GM12878 (cell line): ENCODE measurements at regions not wholly inside any gene's neighbourhood (a gene's known extent, or its start where the extent isn't known, plus 50 kb on each side); places are given as distances from the start of the nearest gene placed in this dataset.

ENCODE experiments used
- ATAC-seq: fragments of 200-7000 bp; cut with Tn5 transposase; 3 replicates; pipeline ENCODE4 v1.9.1; 2020; ENCODE audit warnings: mild to moderate bottlenecking, moderate library complexity
- BruUV-seq: library from RNA; stranded (reverse); fragments of 400-500 nt; replicated peaks from 2 replicates; lab custom pipeline; 2021; lab: Mats Ljungman, UMichigan
- CTCF ChIA-PET: fragments of 300-600 bp; sonication (Branson Sonifier 250); formaldehyde crosslinking; extraction: SDS; loops from one replicate; lab custom pipeline; 2021; ENCODE audit warnings: inconsistent platforms; lab: Yijun Ruan, JAX
- POLR2A ChIA-PET: fragments of 350-600 bp; formaldehyde crosslinking; extraction: SDS; loops from one replicate; lab custom pipeline; 2021; ENCODE audit warnings: inconsistent platforms; lab: Charles Lee
- RAD21 ChIA-PET: fragments of 300-600 bp; sonication (Branson Sonifier 250); formaldehyde crosslinking; loops from one replicate; lab custom pipeline; 2023; ENCODE audit warnings: antibody characterized with exemption; ENCODE audit not compliant: unreplicated experiment; lab: Charles Lee
- SMC1A ChIA-PET: fragments of 300-600 bp; sonication (Branson Sonifier 250); formaldehyde crosslinking; loops from one replicate; lab custom pipeline; 2023; ENCODE audit not compliant: unreplicated experiment, uncharacterized antibody; lab: Charles Lee
- DNase-seq: peaks from one replicate; pipeline ENCODE4 v3.0.0-alpha.2; 2011; ENCODE audit warnings: low read depth, low spot score
- FAIRE-seq: peaks from 3 replicates; lab custom pipeline; 2011; peaks lifted over from hg19 to GRCh38; lab: Jason Lieb, UNC
- H2AFZ ChIP-seq: 2 replicates; pipeline ENCODE4 v1.6.0; 2011; ENCODE audit warnings: low read depth, low read length, control low read depth; ENCODE audit not compliant: control insufficient read depth
- H3K27ac ChIP-seq: 2 replicates; pipeline ENCODE4 v1.5.1; 2011; ENCODE audit warnings: control low read depth; ENCODE audit not compliant: control insufficient read depth, insufficient read depth
- H3K27me3 ChIP-seq, 2 experiments: replicated peaks in 1 of 2; 2 replicates each; pipeline versions ENCODE4 v1.6.0 to v1.6.1; 2011; ENCODE audit warnings: low read length in 1 of 2; ENCODE audit not compliant: control insufficient read depth in 2 of 2, insufficient read depth in 2 of 2
- H3K36me3 ChIP-seq, 2 experiments: 2 replicates each; pipeline ENCODE4 v1.5.1; 2011; ENCODE audit warnings: low read length in 1 of 2; ENCODE audit not compliant: control insufficient read depth in 2 of 2, insufficient read depth in 2 of 2
- H3K4me1 ChIP-seq: 2 replicates; pipeline ENCODE4 v1.6.1; 2011; ENCODE audit warnings: mild to moderate bottlenecking, low read length, moderate library complexity, mixed read lengths; ENCODE audit not compliant: control insufficient read depth, insufficient read depth
- H3K4me2 ChIP-seq: 2 replicates; pipeline ENCODE4 v1.6.0; 2011; ENCODE audit warnings: control low read depth; ENCODE audit not compliant: control insufficient read depth, insufficient read depth
- H3K4me3 ChIP-seq: fragments of 200-600 bp; sonication (generic); 2 replicates; pipeline ENCODE4 v1.5.1; 2016
- H3K79me2 ChIP-seq: 2 replicates; pipeline ENCODE4 v1.6.0; 2011; ENCODE audit warnings: low read length; ENCODE audit not compliant: control insufficient read depth, insufficient read depth
- H3K9ac ChIP-seq: 2 replicates; pipeline ENCODE4 v1.8.0; 2011; ENCODE audit warnings: low read length, control low read depth, mixed read lengths; ENCODE audit not compliant: control insufficient read depth, insufficient read depth
- H3K9me3 ChIP-seq: replicated peaks from 3 replicates; pipeline ENCODE4 v1.5.1; 2011; ENCODE audit warnings: mild to moderate bottlenecking, low read length; ENCODE audit not compliant: control insufficient read depth, insufficient read depth
- H4K20me1 ChIP-seq: 2 replicates; pipeline ENCODE4 v1.6.0; 2011; ENCODE audit not compliant: control insufficient read depth, insufficient read depth
- EGR1 ChIP-seq, 2 experiments: IDR thresholded peaks; 1 replicate in 1 of 2; 2 replicates in 1 of 2; pipeline ENCODE4 v1.6.1; 2011 to 2012; ENCODE audit warnings: low read depth in 2 of 2, low read length in 2 of 2, borderline replicate concordance in 1 of 2, mild to moderate bottlenecking in 1 of 2, moderate library complexity in 1 of 2
- IRF4 ChIP-seq: IDR thresholded peaks from 2 replicates; pipeline ENCODE4 v1.6.1; 2011; ENCODE audit warnings: low read depth, low read length
- KLF5 ChIP-seq: fragments of 450-650 bp; IDR thresholded peaks from 2 replicates; pipeline ENCODE4 v1.6.1; 2014; ENCODE audit warnings: mild to moderate bottlenecking; ENCODE audit not compliant: partially characterized antibody
- POLR2AphosphoS2 ChIP-seq: IDR thresholded peaks from 2 replicates; pipeline ENCODE4 v1.6.1; 2011; ENCODE audit warnings: low read depth, mild to moderate bottlenecking, low read length, improper control_type of control experiment, moderate library complexity
- WGBS: methylation state at CpG from one replicate; pipeline ENCODE4 v1.1.6; 2016; ENCODE audit warnings: low lambda C conversion rate; ENCODE audit not compliant: insufficient replicate concordance, insufficient coverage; ENCODE audit errors: missing lambda C conversion rate; 5-methylcytosine and 5-hydroxymethylcytosine counted together
- in situ Hi-C: fragments of 300-500 bp; cut with MboI; formaldehyde crosslinking; loops from 9 replicates; pipeline ENCODE4 v1.14.3; 2018; ENCODE audit warnings: mixed read lengths
- intact Hi-C: fragments of 100-400 bp; cut with micrococcal nuclease; formaldehyde crosslinking; loops from one replicate; pipeline ENCODE4 v1.14.2; 2022; ENCODE audit not compliant: unreplicated experiment

- ChIA-PET RAD21 (no interaction called here), CTCF (no interaction called here), SMC1A (no interaction called here), POLR2A (no interaction called here)
- Histone ChIP-seq H3K4me2 (no peak overlapping the region), H3K27ac (no peak overlapping the region), H4K20me1 (no peaks in the 10 kb centered on the region), H3K79me2 (no peaks in the 10 kb centered on the region), H3K4me3 (no peak overlapping the region), H3K9ac (no peak overlapping the region), H3K4me1 (no peaks in the 10 kb centered on the region), H3K9me3 (no peaks in the 10 kb centered on the region), H3K27me3 (no peaks in the 10 kb centered on the region), H3K36me3 (no peaks in the 10 kb centered on the region), H2AFZ (no peak overlapping the region)
- no peak for ATAC-seq
- no peak for FAIRE-seq
- DNase-seq = no peak
- in situ Hi-C loops (no loop called here), intact Hi-C loops (no loop called here)
- WGBS = 15% methylated on average over 3 of the region's 3 CpGs
- no TSS peak for BruUV-seq
- TF ChIP-seq POLR2AphosphoS2 = no peak
- TF ChIP-seq, all 136 proteins: peak for 0
These were observed 450.6 kb downstream of the TUSC7 start for GRCh38 chr3:117160176-117160575.

- Histone ChIP-seq H3K27ac (no peak overlapping the region), H3K27me3 (no peaks in the 10 kb centered on the region), H3K9me3 (no peaks in the 10 kb centered on the region), H3K4me1 (no peaks in the 10 kb centered on the region), H4K20me1 (no peaks in the 10 kb centered on the region), H3K9ac (no peak overlapping the region), H3K4me3 (no peak overlapping the region), H3K79me2 (no peaks in the 10 kb centered on the region), H3K4me2 (no peak overlapping the region), H3K36me3 (no peaks in the 10 kb centered on the region), H2AFZ (no peak overlapping the region)
- ATAC-seq = no peak
- TF ChIP-seq KLF5 (no peak), IRF4 (no peak), EGR1 (IDR thresholded peaks at IDR 0.05; ENCODE audit: borderline replicate concordance in 1 of 2, low read depth in 2 of 2, low read length in 2 of 2) (no peak)
- in situ Hi-C loops = no loop called here
- no TSS peak for BruUV-seq
- ChIA-PET SMC1A (interaction anchor here (1.0 to 1.4 kb wide), 2 partner anchors 8 to 32 kb away, joined by 3 read pairs; no protein-coding TSS in a partner anchor), CTCF (interaction anchor here (0.8 to 1.0 kb wide), 2 partner anchors 17 to 54 kb away, joined by 3 to 4 read pairs; no protein-coding TSS in a partner anchor), POLR2A (no interaction called here), RAD21 (no interaction called here)
- no peak for FAIRE-seq
- intact Hi-C loops = no loop called here
- DNase-seq = no peak
- WGBS = 0% methylated on average over 1 of the region's 1 CpG
These were observed 452.2 kb downstream of the TUSC7 start for GRCh38 chr3:117161816-117162215.
